NT2/D1 (cell line): ENCODE measurements at regions not wholly inside any gene's neighbourhood (a gene's known extent, or its start where the extent isn't known, plus 50 kb on each side); places are given as distances from the start of the nearest gene placed in this dataset.
"Not testable (repeated sequence)": the region's sequence is repeated elsewhere in the genome, so short reads cannot be mapped to it uniquely, and the experiment has no call there.

Source experiments
- DNase-seq: peaks from one replicate; pipeline ENCODE4 v3.0.0-alpha.2; 2011; ENCODE audit warnings: low read depth, low spot score
- H3K27me3 ChIP-seq: 2 replicates; pipeline ENCODE4 v1.6.0; 2011; ENCODE audit warnings: mild to moderate bottlenecking; ENCODE audit not compliant: insufficient read length, insufficient read depth
- H3K36me3 ChIP-seq: 2 replicates; pipeline ENCODE4 v1.6.1; 2011; ENCODE audit warnings: mild to moderate bottlenecking, low read length, mixed read lengths; ENCODE audit not compliant: insufficient read depth, insufficient read length
- H3K4me1 ChIP-seq: 2 replicates; pipeline ENCODE4 v1.5.1; 2011; ENCODE audit not compliant: insufficient read depth, insufficient read length
- H3K4me3 ChIP-seq: 2 replicates; pipeline ENCODE4 v1.5.1; 2011; ENCODE audit warnings: low read depth; ENCODE audit not compliant: insufficient read length
- H3K9ac ChIP-seq: 2 replicates; pipeline ENCODE4 v1.6.0; 2011; ENCODE audit warnings: low read depth; ENCODE audit not compliant: insufficient read length
- H3K9me3 ChIP-seq: 2 replicates; pipeline ENCODE4 v1.5.1; 2011; ENCODE audit warnings: mild to moderate bottlenecking, low read length; ENCODE audit not compliant: insufficient read depth
- SUZ12 ChIP-seq: IDR thresholded peaks from 2 replicates; pipeline ENCODE4 v1.6.1; 2011; ENCODE audit not compliant: insufficient read length, insufficient read depth; ENCODE audit errors: extremely low read depth
- YY1 ChIP-seq: IDR thresholded peaks from 2 replicates; pipeline ENCODE4 v1.6.1; 2011; ENCODE audit not compliant: insufficient read length, insufficient read depth
- ZNF274 ChIP-seq: IDR thresholded peaks from 2 replicates; pipeline ENCODE4 v1.6.1; 2011; ENCODE audit warnings: mild to moderate bottlenecking, low read depth, low read length

DNA sequence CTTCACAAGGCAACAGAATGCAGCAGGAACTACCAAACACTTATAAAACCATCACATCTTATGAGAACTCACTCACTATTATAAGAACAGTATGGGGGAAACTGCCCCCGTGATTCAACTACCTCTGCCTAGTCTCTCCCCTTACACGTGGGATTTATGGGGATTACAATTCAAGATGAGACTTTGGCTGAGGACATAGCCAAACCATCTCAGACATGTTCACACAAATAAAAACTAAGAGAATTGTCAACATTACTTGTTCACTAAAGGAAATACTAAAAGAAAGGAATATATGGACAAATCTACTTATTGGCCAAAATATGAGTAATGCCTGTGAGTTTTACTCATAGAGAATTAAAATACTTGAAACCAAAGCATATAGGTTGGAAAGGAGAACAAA is 505.1 kb downstream of the IGSF11 start:
- no peaks in the 10 kb centered on the region for H3K9me3 ChIP-seq
- no peak overlapping the region for H3K9ac ChIP-seq
- DNase-seq = no peak
- no peaks in the 10 kb centered on the region for H3K4me1 ChIP-seq
- H3K4me3 ChIP-seq = no peak overlapping the region
- H3K27me3 ChIP-seq = no peaks in the 10 kb centered on the region
- TF ChIP-seq ZNF274 (no peak), SUZ12 (no peak), YY1 (no peak)
- H3K36me3 ChIP-seq = no peaks in the 10 kb centered on the region

GRCh38 chr3:118530350-118530922 is 504.2 kb downstream of the IGSF11 start:
- no peaks in the 10 kb centered on the region for H3K4me1 ChIP-seq
- H3K4me3 ChIP-seq = no peak overlapping the region
- no peak for DNase-seq
- TF ChIP-seq SUZ12 = no peak
- no peak for TF ChIP-seq YY1
- no peak for TF ChIP-seq ZNF274
- H3K36me3 ChIP-seq = no peaks in the 10 kb centered on the region
- H3K9ac ChIP-seq = no peak overlapping the region
- H3K27me3 ChIP-seq = no peaks in the 10 kb centered on the region
- H3K9me3 ChIP-seq = no peaks in the 10 kb centered on the region

GRCh38 chr3:118530927-118531356 is 503.7 kb downstream of the IGSF11 start:
- H3K27me3 ChIP-seq, H3K4me1 ChIP-seq, H3K9ac ChIP-seq, H3K36me3 ChIP-seq, H3K4me3 ChIP-seq, H3K9me3 ChIP-seq, DNase-seq: not testable (repeated sequence)

DNA sequence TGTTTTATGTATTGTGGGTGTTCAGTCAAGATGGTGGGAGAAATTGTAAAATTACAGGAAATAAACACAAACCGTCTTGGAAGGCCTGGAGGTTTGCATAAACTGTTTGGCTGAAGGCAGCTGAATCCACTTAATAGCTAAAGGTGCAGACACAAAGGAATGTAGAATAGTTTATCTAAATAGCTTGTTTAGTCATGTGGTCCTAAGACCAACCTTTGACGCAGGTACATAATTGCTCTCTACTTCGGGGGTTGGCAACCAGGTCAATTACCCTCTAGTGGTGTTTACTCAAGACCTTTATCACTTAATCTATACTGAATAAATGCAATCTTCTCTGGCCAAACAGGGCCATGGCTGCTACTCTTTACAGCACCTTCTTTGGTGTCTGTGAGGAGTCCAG is 502.8 kb downstream of the IGSF11 start:
- H3K9ac ChIP-seq = no peak overlapping the region
- DNase-seq = no peak
- no peaks in the 10 kb centered on the region for H3K9me3 ChIP-seq
- H3K36me3 ChIP-seq = no peaks in the 10 kb centered on the region
- TF ChIP-seq YY1 = no peak
- no peak for TF ChIP-seq SUZ12
- no peak for TF ChIP-seq ZNF274
- H3K27me3 ChIP-seq = no peaks in the 10 kb centered on the region
- H3K4me3 ChIP-seq = no peak overlapping the region
- H3K4me1 ChIP-seq = no peaks in the 10 kb centered on the region

DNA sequence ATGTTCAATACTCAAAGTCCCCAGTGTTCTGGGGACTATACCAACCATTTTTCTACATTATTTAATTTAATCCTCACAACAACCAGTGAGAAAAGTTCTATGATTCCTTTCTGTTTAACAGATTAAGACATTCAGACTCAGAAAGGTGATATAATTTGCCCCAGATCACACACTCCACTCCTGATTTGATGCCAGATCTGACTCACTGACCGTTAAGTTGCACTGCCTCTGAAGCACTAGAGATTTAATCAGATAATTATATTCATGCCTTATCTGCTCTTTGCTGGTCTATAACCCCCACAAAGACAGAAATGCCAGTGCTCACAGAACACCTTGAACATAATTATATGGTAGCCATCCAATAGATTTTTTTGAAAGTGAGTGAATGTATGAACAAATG is 501.0 kb downstream of the IGSF11 start:
- Histone ChIP-seq H3K36me3 (no peaks in the 10 kb centered on the region), H3K27me3 (no peaks in the 10 kb centered on the region), H3K9me3 (no peaks in the 10 kb centered on the region), H3K4me1 (no peaks in the 10 kb centered on the region), H3K9ac (no peak overlapping the region), H3K4me3 (no peak overlapping the region)
- no peak for TF ChIP-seq YY1
- no peak for TF ChIP-seq SUZ12
- TF ChIP-seq ZNF274 = no peak
- DNase-seq = no peak

DNA sequence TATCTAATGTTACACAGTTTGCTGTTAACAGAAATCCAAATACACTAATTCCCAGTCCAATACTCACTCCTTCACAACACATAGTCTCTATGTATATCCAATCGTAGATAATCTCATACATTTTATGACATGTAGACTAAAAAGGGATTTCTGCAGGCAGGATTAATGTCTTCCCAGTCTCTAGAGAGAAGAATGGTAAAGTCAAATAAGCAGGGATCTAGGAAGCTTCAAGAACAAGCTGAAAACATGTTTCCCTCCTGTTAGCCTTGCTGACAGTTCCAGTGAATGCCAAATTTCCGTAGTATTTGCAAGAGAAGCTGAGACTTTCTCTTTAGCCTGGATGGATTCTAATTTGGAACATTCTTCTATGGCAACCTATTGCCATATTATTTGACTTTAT is 500.1 kb downstream of the IGSF11 start:
- no peak for TF ChIP-seq SUZ12
- TF ChIP-seq YY1 = no peak
- no peak for TF ChIP-seq ZNF274
- Histone ChIP-seq H3K4me1 (no peaks in the 10 kb centered on the region), H3K9ac (no peak overlapping the region), H3K4me3 (no peak overlapping the region), H3K36me3 (no peaks in the 10 kb centered on the region), H3K9me3 (no peaks in the 10 kb centered on the region), H3K27me3 (no peaks in the 10 kb centered on the region)
- DNase-seq = no peak

GRCh38 chr3:118536764-118537163 is 497.9 kb downstream of the IGSF11 start:
- H3K4me1 ChIP-seq = no peaks in the 10 kb centered on the region
- no peaks in the 10 kb centered on the region for H3K36me3 ChIP-seq
- H3K4me3 ChIP-seq = no peak overlapping the region
- no peak overlapping the region for H3K9ac ChIP-seq
- no peak for DNase-seq
- no peaks in the 10 kb centered on the region for H3K27me3 ChIP-seq
- TF ChIP-seq YY1 (no peak), SUZ12 (no peak), ZNF274 (no peak)
- H3K9me3 ChIP-seq = no peaks in the 10 kb centered on the region

DNA sequence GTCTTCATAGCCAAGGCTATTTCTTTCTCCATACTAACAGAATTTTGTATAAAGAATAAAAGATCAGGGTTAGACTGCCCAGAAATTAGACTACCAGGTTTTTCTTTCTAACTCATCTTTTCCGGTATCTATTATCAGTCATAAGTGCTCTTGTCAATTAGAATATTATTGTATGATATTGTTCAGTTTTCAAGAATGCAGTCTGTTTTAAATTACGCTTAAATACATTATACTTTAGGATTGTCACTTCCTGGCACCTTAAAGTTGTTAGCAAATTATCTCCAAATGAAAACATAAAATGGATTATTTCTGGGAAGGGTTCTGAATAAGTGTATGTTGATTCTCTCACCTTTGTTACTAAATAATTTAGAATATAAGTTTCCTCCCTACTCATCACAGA is 497.2 kb downstream of the IGSF11 start:
- H3K9ac ChIP-seq = no peak overlapping the region
- H3K4me1 ChIP-seq = no peaks in the 10 kb centered on the region
- no peaks in the 10 kb centered on the region for H3K36me3 ChIP-seq
- no peak for DNase-seq
- no peak for TF ChIP-seq YY1
- no peaks in the 10 kb centered on the region for H3K9me3 ChIP-seq
- no peaks in the 10 kb centered on the region for H3K27me3 ChIP-seq
- no peak overlapping the region for H3K4me3 ChIP-seq
